ENCODE measurements at regions not wholly inside any gene's neighbourhood (a gene's known extent, or its start where the extent isn't known, plus 50 kb on each side); places are given as distances from the start of the nearest gene placed in this dataset.

DNA sequence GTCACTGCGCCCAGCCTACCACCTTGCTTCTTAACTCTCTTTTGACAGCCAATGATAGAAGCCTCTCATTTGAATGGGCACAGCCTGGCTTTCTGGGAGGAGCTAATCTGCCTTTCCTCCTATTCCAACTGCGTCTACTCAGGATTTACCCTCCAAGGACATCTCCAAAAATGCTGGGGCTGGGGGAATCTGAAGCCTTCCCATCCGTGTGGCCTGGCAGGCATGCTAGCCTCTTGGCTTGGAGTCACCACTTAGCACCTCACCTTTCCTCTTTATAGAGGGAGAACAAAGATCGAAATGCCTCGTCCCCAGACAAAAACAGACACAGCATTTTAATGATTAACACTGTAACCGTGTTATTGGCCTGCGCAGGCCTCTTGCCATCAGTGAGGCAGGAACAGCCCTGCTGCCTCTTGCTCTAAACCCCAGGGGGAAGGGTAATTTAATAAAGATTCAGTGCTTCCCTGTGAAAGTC, 108.2 kb upstream of the KLF4 start:
- 79 to 91% methylated on average over 7 of the region's 7 CpGs for WGBS, 2 donors
- Histone ChIP-seq H3K27ac (no peak overlapping the region), H3K36me3 (no peaks in the 10 kb centered on the region), H3K4me1 (peaks cover 4 to 8% (median 5%) of the 10 kb centered on the region in 4 donors), H3K4me3 (no peak overlapping the region), H3K9me3 (no peaks in the 10 kb centered on the region), H3K27me3 (no peaks in the 10 kb centered on the region)
- TF ChIP-seq POLR2A (IDR thresholded peaks at IDR 0.05), result no peak
- TF ChIP-seq POLR2AphosphoS5 (IDR thresholded peaks at IDR 0.05), result no peak
- TF ChIP-seq EP300 (IDR thresholded peaks at IDR 0.05), result no peak
- TF ChIP-seq CTCF (IDR thresholded peaks at IDR 0.05), result no peak
- ATAC-seq (ENCODE audit: low FRiP score in 2 of 2) (no peak), DNase-seq (no peak)

- Histone ChIP-seq H3K4me1 (peaks cover 0 to 4% (median 0%) of the 10 kb centered on the region in 4 donors), H3K9me3 (no peaks in the 10 kb centered on the region), H3K4me3 (no peak overlapping the region), H3K27me3 (no peaks in the 10 kb centered on the region), H3K27ac (no peak overlapping the region), H3K36me3 (no peaks in the 10 kb centered on the region)
- DNase-seq (no peak), ATAC-seq (ENCODE audit: low FRiP score in 2 of 2) (peak in 1 of 2 donors; percentile 27)
- TF ChIP-seq POLR2AphosphoS5 (IDR thresholded peaks at IDR 0.05) (no peak), POLR2A (IDR thresholded peaks at IDR 0.05) (no peak), CTCF (IDR thresholded peaks at IDR 0.05) (no peak), EP300 (IDR thresholded peaks at IDR 0.05) (no peak)
- 77 to 87% methylated on average over 3 of the region's 3 CpGs for WGBS, 2 donors
Measured at GRCh38 chr9:107594908-107595530, 105.5 kb upstream of the KLF4 start.

DNA sequence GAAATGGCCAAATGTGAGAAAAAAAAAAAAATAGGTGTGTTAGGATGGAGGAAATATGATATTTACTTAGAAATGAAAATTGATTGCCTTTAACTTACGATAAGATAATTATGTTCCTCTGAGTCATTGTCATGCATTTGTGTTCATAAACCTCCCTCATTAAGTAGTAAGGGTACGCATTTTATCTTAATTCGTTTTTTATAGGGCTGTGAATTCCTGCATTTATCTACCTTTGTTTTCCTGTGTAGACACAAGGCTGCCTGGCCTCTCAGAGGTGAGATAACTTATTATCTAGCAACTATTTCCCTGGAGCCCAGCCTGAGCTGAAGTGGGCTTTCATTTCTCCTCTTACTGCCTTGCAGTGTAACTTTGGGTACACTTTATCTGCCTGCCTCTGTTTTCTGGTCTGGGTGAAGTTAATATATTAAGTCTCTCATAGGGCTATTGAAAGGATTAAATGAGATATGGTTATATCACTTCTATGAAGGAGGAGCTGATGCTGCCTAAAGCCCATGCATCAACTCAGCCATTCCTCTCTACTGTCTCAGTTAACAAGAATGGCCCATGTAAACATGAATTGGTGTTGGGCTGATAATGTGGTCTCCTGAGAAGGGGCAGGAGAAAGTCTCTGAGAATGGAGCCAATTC, 103.8 kb upstream of the KLF4 start:
- Histone ChIP-seq H3K27me3 (no peaks in the 10 kb centered on the region), H3K4me3 (no peak overlapping the region), H3K4me1 (peaks cover 4 to 5% (median 5%) of the 10 kb centered on the region in 4 donors), H3K9me3 (no peaks in the 10 kb centered on the region), H3K36me3 (no peaks in the 10 kb centered on the region), H3K27ac (no peak overlapping the region)
- DNase-seq (no peak), ATAC-seq (ENCODE audit: low FRiP score in 2 of 2) (no peak)
- 55 to 62% methylated on average over 3 of the region's 3 CpGs for WGBS, 2 donors
- TF ChIP-seq CTCF (IDR thresholded peaks at IDR 0.05), result no peak
- TF ChIP-seq EP300 (IDR thresholded peaks at IDR 0.05), result no peak
- no peak for TF ChIP-seq POLR2A (IDR thresholded peaks at IDR 0.05)
- TF ChIP-seq POLR2AphosphoS5 (IDR thresholded peaks at IDR 0.05), result no peak

GRCh38 chr9:107592424-107592823, 102.9 kb upstream of the KLF4 start:
- Histone ChIP-seq H3K27ac (no peak overlapping the region), H3K27me3 (no peaks in the 10 kb centered on the region), H3K4me1 (peaks cover 4 to 13% (median 9%) of the 10 kb centered on the region in 4 donors), H3K4me3 (no peak overlapping the region), H3K36me3 (no peaks in the 10 kb centered on the region), H3K9me3 (no peaks in the 10 kb centered on the region)
- 91 to 95% methylated on average over 7 of the region's 7 CpGs for WGBS, 2 donors
- TF ChIP-seq POLR2AphosphoS5 (IDR thresholded peaks at IDR 0.05) (no peak), POLR2A (IDR thresholded peaks at IDR 0.05) (no peak), EP300 (IDR thresholded peaks at IDR 0.05) (no peak)
- no peak for ATAC-seq (ENCODE audit: low FRiP score in 2 of 2)
- DNase-seq, result no peak

DNA sequence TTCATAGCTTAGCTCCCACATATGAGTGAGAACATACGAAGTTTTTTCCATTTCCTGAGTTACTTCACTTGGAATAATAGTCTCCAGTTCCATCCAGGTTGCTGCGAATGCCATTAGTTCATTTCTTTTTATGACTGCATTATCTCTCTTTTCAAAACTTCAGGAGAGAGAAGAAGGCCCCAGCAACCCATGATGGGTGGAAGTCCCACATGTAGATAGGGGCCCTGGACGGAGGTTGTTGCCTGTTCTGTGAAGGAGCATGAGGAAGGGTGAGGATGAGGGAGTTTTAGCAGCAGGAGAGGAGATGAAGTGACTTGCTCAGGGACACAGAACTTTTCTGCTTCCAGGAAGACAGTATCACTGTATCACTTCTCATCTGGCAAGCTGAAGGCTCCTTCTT, 102.2 kb upstream of the KLF4 start:
- WGBS, 2 donors, result 81 to 88% methylated on average over 3 of the region's 3 CpGs
- ATAC-seq (ENCODE audit: low FRiP score in 2 of 2), result no peak
- no peak for DNase-seq
- Histone ChIP-seq H3K9me3 (no peaks in the 10 kb centered on the region), H3K36me3 (no peaks in the 10 kb centered on the region), H3K4me1 (peaks cover 4 to 20% (median 13%) of the 10 kb centered on the region in 4 donors), H3K4me3 (no peak overlapping the region), H3K27me3 (no peaks in the 10 kb centered on the region), H3K27ac (no peak overlapping the region)
- TF ChIP-seq POLR2AphosphoS5 (IDR thresholded peaks at IDR 0.05) (no peak), POLR2A (IDR thresholded peaks at IDR 0.05) (no peak), EP300 (IDR thresholded peaks at IDR 0.05) (no peak), CTCF (IDR thresholded peaks at IDR 0.05) (no peak)
